Cerebellar cortex (tissue), 1 donor: ENCODE measurements at regions not wholly inside any gene's neighbourhood (a gene's known extent, or its start where the extent isn't known, plus 50 kb on each side); places are given as distances from the start of the nearest gene placed in this dataset.

Source experiments
- DNase-seq: peaks from one replicate; pipeline ENCODE4 v3.0.0-alpha.2; 2015; ENCODE audit warnings: low spot score

GRCh38 chr18:48488388-48488850 lies 50.4 kb upstream of the CTIF start:
- DNase-seq = no peak

- no peak for DNase-seq
These were observed 52.1 kb upstream of the CTIF start for GRCh38 chr18:48486754-48487153.

GRCh38 chr18:48485828-48486405 lies 52.9 kb upstream of the CTIF start:
- DNase-seq = no peak

- DNase-seq = no peak
These were observed 57.7 kb upstream of the CTIF start for GRCh38 chr18:48481092-48481491.

GRCh38 chr18:48479531-48479930 lies 59.3 kb upstream of the CTIF start:
- DNase-seq = no peak

- no peak for DNase-seq
These were observed 61.5 kb upstream of the CTIF start for GRCh38 chr18:48477348-48477747.

- DNase-seq = no peak
These were observed 62.3 kb upstream of the CTIF start for GRCh38 chr18:48476550-48476917.

GRCh38 chr18:48475635-48476549 lies 62.9 kb upstream of the CTIF start:
- DNase-seq = peak; percentile 87

- no peak for DNase-seq
These were observed 64.6 kb upstream of the ZBTB7C start for GRCh38 chr18:48473816-48474215.

- no peak for DNase-seq
These were observed 63.4 kb upstream of the ZBTB7C start for GRCh38 chr18:48472610-48473009.

- no peak for DNase-seq
These were observed 61.4 kb upstream of the ZBTB7C start for GRCh38 chr18:48470484-48471180.

GRCh38 chr18:48468151-48468550 lies 59.0 kb upstream of the ZBTB7C start:
- no peak for DNase-seq

GRCh38 chr18:48467231-48467630 lies 58.0 kb upstream of the ZBTB7C start:
- no peak for DNase-seq

- no peak for DNase-seq
These were observed 53.3 kb upstream of the ZBTB7C start for GRCh38 chr18:48462510-48462909.

- no peak for DNase-seq
These were observed 51.9 kb upstream of the ZBTB7C start for GRCh38 chr18:48460929-48461583.

- DNase-seq = no peak
These were observed 50.3 kb upstream of the ZBTB7C start for GRCh38 chr18:48459465-48459864.

GRCh38 chr18:48459016-48459415 lies 49.8 kb upstream of the ZBTB7C start:
- no peak for DNase-seq
